ENCODE measurements at regions not wholly inside any gene's neighbourhood (a gene's known extent, or its start where the extent isn't known, plus 50 kb on each side); places are given as distances from the start of the nearest gene placed in this dataset.

GRCh38 chr10:123451618-123452245, 214.4 kb upstream of the GPR26 start:
- no peak overlapping the region for H3K4me3 Mint-ChIP-seq (ENCODE audit: low read depth)
- TF ChIP-seq, protein P1, sequence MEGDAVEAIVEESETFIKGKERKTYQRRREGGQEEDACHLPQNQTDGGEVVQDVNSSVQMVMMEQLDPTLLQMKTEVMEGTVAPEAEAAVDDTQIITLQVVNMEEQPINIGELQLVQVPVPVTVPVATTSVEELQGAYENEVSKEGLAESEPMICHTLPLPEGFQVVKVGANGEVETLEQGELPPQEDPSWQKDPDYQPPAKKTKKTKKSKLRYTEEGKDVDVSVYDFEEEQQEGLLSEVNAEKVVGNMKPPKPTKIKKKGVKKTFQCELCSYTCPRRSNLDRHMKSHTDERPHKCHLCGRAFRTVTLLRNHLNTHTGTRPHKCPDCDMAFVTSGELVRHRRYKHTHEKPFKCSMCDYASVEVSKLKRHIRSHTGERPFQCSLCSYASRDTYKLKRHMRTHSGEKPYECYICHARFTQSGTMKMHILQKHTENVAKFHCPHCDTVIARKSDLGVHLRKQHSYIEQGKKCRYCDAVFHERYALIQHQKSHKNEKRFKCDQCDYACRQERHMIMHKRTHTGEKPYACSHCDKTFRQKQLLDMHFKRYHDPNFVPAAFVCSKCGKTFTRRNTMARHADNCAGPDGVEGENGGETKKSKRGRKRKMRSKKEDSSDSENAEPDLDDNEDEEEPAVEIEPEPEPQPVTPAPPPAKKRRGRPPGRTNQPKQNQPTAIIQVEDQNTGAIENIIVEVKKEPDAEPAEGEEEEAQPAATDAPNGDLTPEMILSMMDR (IDR thresholded peaks at IDR 0.05; ENCODE audit: unreplicated experiment), result peak; percentile 55
- H3K9me3 Mint-ChIP-seq (ENCODE audit: low read depth), result no peaks in the 10 kb centered on the region

DNA sequence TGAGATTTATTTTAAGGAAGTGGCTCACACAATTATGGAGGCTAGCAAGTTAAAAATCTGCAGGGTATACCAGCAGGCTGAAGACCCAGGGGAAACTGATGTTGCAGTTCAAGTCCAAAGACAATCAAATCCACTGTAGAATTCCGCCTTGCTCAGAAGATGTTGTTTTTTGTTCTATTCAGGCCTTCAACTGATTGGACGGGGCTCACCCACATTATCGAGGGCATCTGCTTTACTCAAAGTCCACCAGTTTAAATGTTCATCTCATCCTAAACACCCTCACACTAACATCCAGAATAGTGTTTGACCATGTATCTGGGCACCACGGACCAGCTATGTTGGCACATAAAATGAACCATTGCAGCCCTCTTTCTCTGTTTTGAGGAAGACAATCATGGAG, 211.2 kb upstream of the GPR26 start:
- H3K27ac Mint-ChIP-seq, result no peak overlapping the region
- H3K4me1 Mint-ChIP-seq (ENCODE audit: low read depth), result no peaks in the 10 kb centered on the region
- H3K4me3 Mint-ChIP-seq (ENCODE audit: low read depth), result no peak overlapping the region
- no peak for DNase-seq (ENCODE audit: low spot score, unreplicated experiment)
- no peaks in the 10 kb centered on the region for H3K9me3 Mint-ChIP-seq (ENCODE audit: low read depth)
- TF ChIP-seq, protein P1 (IDR thresholded peaks at IDR 0.05; ENCODE audit: unreplicated experiment), result no peak
- H3K36me3 Mint-ChIP-seq (ENCODE audit: insufficient read depth), result no peaks in the 10 kb centered on the region
- H3K27me3 Mint-ChIP-seq, result peaks cover 15% of the 10 kb centered on the region

More at GRCh38 chr10:123451618-123452245, 214.4 kb upstream of the GPR26 start:
- DNase-seq (ENCODE audit: low spot score, unreplicated experiment), result no peak
- Mint-ChIP-seq H3K36me3 (ENCODE audit: insufficient read depth) (no peaks in the 10 kb centered on the region), H3K27me3 (peaks cover 12% of the 10 kb centered on the region), H3K4me1 (ENCODE audit: low read depth) (no peaks in the 10 kb centered on the region), H3K27ac (no peak overlapping the region)

- Mint-ChIP-seq H3K4me1 (ENCODE audit: low read depth) (no peaks in the 10 kb centered on the region), H3K4me3 (ENCODE audit: low read depth) (no peak overlapping the region), H3K27ac (no peak overlapping the region), H3K36me3 (ENCODE audit: insufficient read depth) (no peaks in the 10 kb centered on the region), H3K9me3 (ENCODE audit: low read depth) (no peaks in the 10 kb centered on the region), H3K27me3 (peaks cover 14% of the 10 kb centered on the region)
- DNase-seq (ENCODE audit: low spot score, unreplicated experiment), result no peak
- TF ChIP-seq, protein P1 (IDR thresholded peaks at IDR 0.05; ENCODE audit: unreplicated experiment), result no peak
Observed at GRCh38 chr10:123455861-123456260, 210.3 kb upstream of the GPR26 start.

DNA sequence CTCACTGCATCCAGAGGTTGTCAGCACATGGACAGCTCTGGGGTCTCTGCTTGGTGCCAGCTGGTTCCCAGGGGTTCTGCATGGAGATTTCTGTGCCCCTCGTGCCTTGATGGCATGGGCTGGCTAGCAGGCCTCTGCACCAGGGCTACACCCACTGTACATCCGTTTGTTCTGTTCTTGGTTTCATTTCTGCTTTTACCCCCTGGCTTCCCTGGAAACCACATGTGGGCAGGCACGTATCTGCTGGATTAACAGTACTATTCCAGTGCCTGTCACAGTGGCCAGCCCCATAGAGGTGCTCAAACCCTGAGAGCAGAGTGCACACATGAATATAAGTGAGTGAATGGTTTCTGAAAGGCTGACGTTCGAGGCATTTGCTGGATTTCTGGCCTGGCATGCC, 207.2 kb upstream of the GPR26 start:
- H3K27me3 Mint-ChIP-seq, result peaks cover 5% of the 10 kb centered on the region
- TF ChIP-seq, protein P1 (IDR thresholded peaks at IDR 0.05; ENCODE audit: unreplicated experiment), result no peak
- no peak overlapping the region for H3K27ac Mint-ChIP-seq
- H3K4me1 Mint-ChIP-seq (ENCODE audit: low read depth), result no peaks in the 10 kb centered on the region
- H3K4me3 Mint-ChIP-seq (ENCODE audit: low read depth), result no peak overlapping the region
- H3K9me3 Mint-ChIP-seq (ENCODE audit: low read depth), result no peaks in the 10 kb centered on the region
- no peak for DNase-seq (ENCODE audit: low spot score, unreplicated experiment)
- H3K36me3 Mint-ChIP-seq (ENCODE audit: insufficient read depth), result no peaks in the 10 kb centered on the region

- H3K27me3 Mint-ChIP-seq, result peaks cover 5% of the 10 kb centered on the region
- no peak for DNase-seq (ENCODE audit: low spot score, unreplicated experiment)
- H3K4me1 Mint-ChIP-seq (ENCODE audit: low read depth), result no peaks in the 10 kb centered on the region
- H3K27ac Mint-ChIP-seq, result no peak overlapping the region
- H3K9me3 Mint-ChIP-seq (ENCODE audit: low read depth), result no peaks in the 10 kb centered on the region
- TF ChIP-seq, protein P1 (IDR thresholded peaks at IDR 0.05; ENCODE audit: unreplicated experiment), result no peak
- H3K4me3 Mint-ChIP-seq (ENCODE audit: low read depth), result no peak overlapping the region
- no peaks in the 10 kb centered on the region for H3K36me3 Mint-ChIP-seq (ENCODE audit: insufficient read depth)
Observed at GRCh38 chr10:123459371-123460091, 206.6 kb upstream of the GPR26 start.

All from progenitor cell of endocrine pancreas (in vitro differentiated cells).